ENCODE measurements at regions not wholly inside any gene's neighbourhood (a gene's known extent, or its start where the extent isn't known, plus 50 kb on each side); places are given as distances from the start of the nearest gene placed in this dataset.

GRCh38 chr4:157754410-157754809 lies 418.4 kb downstream of the GASK1B start:
- TF ChIP-seq CTCF (IDR thresholded peaks at IDR 0.05) (no peak), POLR2A (IDR thresholded peaks at IDR 0.05) (no peak)
